Chondrocyte (in vitro differentiated cells): ENCODE measurements at regions not wholly inside any gene's neighbourhood (a gene's known extent, or its start where the extent isn't known, plus 50 kb on each side); places are given as distances from the start of the nearest gene placed in this dataset.
A peak's percentile ranks its signal among the peaks of the same experiment; 100 is the strongest.

Experiments used
- DNase-seq: peaks from one replicate; pipeline ENCODE4 v3.0.0; 2021; ENCODE audit warnings: mixed read lengths, low spot score
- H3K27ac Mint-ChIP-seq: one replicate; pipeline ENCODE4 v1.8.0; 2021; ENCODE audit warnings: mild to moderate bottlenecking, moderate library complexity, mixed read lengths; ENCODE audit not compliant: unreplicated experiment
- H3K27me3 Mint-ChIP-seq: 2 replicates; pipeline ENCODE4 v1.8.0; 2021; ENCODE audit warnings: low read depth, mixed read lengths
- H3K36me3 Mint-ChIP-seq: 2 replicates; pipeline ENCODE4 v1.8.0; 2021; ENCODE audit warnings: low read depth, mixed read lengths
- H3K4me1 Mint-ChIP-seq: 2 replicates; pipeline ENCODE4 v1.8.0; 2021; ENCODE audit warnings: low read depth, mild to moderate bottlenecking, mixed read lengths
- H3K4me3 Mint-ChIP-seq: one replicate; pipeline ENCODE4 v1.8.0; 2021; ENCODE audit warnings: mild to moderate bottlenecking, moderate library complexity, mixed read lengths; ENCODE audit not compliant: unreplicated experiment
- H3K9me3 Mint-ChIP-seq: 2 replicates; pipeline ENCODE4 v1.8.0; 2021; ENCODE audit warnings: low read depth, mixed read lengths
- CTCF ChIP-seq: fragments of 200-600 bp; sonication (generic); IDR thresholded peaks from 2 replicates; pipeline ENCODE4 v1.5.0; 2021; ENCODE audit warnings: antibody characterized with exemption, mild to moderate bottlenecking, moderate library complexity

GRCh38 chr2:129388870-129389269 lies 590.6 kb upstream of the RAB6C start:
- no peaks in the 10 kb centered on the region for H3K36me3 Mint-ChIP-seq
- DNase-seq = no peak
- peaks cover 1% of the 10 kb centered on the region for H3K27me3 Mint-ChIP-seq
- no peaks in the 10 kb centered on the region for H3K4me1 Mint-ChIP-seq
- no peak overlapping the region for H3K27ac Mint-ChIP-seq
- no peak for TF ChIP-seq CTCF
- no peak overlapping the region for H3K4me3 Mint-ChIP-seq
- peaks cover 5% of the 10 kb centered on the region for H3K9me3 Mint-ChIP-seq

GRCh38 chr2:129393816-129394215 lies 585.6 kb upstream of the RAB6C start:
- DNase-seq = no peak
- TF ChIP-seq CTCF = no peak
- H3K4me1 Mint-ChIP-seq = no peaks in the 10 kb centered on the region
- no peak overlapping the region for H3K4me3 Mint-ChIP-seq
- H3K36me3 Mint-ChIP-seq = no peaks in the 10 kb centered on the region
- H3K27ac Mint-ChIP-seq = no peak overlapping the region
- peaks cover 4% of the 10 kb centered on the region for H3K27me3 Mint-ChIP-seq
- peaks cover 12% of the 10 kb centered on the region for H3K9me3 Mint-ChIP-seq

GRCh38 chr2:129396980-129397599 lies 582.4 kb upstream of the RAB6C start:
- peaks cover 4% of the 10 kb centered on the region for H3K27me3 Mint-ChIP-seq
- H3K4me1 Mint-ChIP-seq = no peaks in the 10 kb centered on the region
- DNase-seq = no peak
- peaks cover 9% of the 10 kb centered on the region for H3K9me3 Mint-ChIP-seq
- TF ChIP-seq CTCF = peak; percentile 77
- H3K27ac Mint-ChIP-seq = no peak overlapping the region
- no peak overlapping the region for H3K4me3 Mint-ChIP-seq
- no peaks in the 10 kb centered on the region for H3K36me3 Mint-ChIP-seq

GRCh38 chr2:129400826-129401225 lies 578.6 kb upstream of the RAB6C start:
- Mint-ChIP-seq H3K36me3 (no peaks in the 10 kb centered on the region), H3K27ac (no peak overlapping the region), H3K9me3 (no peaks in the 10 kb centered on the region), H3K27me3 (peaks cover 5% of the 10 kb centered on the region), H3K4me3 (no peak overlapping the region), H3K4me1 (no peaks in the 10 kb centered on the region)
- TF ChIP-seq CTCF = no peak
- DNase-seq = no peak

- no peak for DNase-seq
- no peak for TF ChIP-seq CTCF
- Mint-ChIP-seq H3K9me3 (no peaks in the 10 kb centered on the region), H3K36me3 (no peaks in the 10 kb centered on the region), H3K4me3 (no peak overlapping the region), H3K27ac (no peak overlapping the region), H3K4me1 (no peaks in the 10 kb centered on the region), H3K27me3 (peaks cover 3% of the 10 kb centered on the region)
These were observed 577.4 kb upstream of the RAB6C start for GRCh38 chr2:129402076-129402475.
